ENCODE measurements at regions not wholly inside any gene's neighbourhood (a gene's known extent, or its start where the extent isn't known, plus 50 kb on each side); places are given as distances from the start of the nearest gene placed in this dataset.

DNA sequence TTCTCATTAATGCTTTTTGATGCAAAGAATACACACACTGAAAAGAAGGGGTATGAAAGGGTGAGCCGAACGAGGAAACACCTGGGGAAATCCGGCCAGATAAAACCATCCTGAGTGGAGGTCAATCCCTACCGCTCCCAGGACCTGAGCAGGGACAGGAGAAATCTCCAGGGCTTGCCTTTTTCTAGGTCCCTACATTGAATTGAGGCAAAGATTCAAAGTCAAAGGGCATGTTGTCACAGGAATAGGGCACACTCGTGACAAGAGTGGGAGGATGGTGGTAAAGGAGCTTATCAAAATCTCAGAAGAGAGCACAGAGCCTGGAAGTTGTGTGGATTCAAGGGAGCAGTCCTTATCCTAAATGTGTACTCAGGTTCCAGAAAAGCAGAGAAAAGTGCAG, 61.2 kb upstream of the ACKR3 start:
- intact Hi-C loops (cut with DNase I, micrococcal nuclease): no loop called here
- ChIA-PET POLR2A (no interaction called here), CTCF (no interaction called here)
- Mint-ChIP-seq H3K27me3 (peaks cover 27% of the 10 kb centered on the region), H3K36me3 (ENCODE audit: low read depth) (no peaks in the 10 kb centered on the region), H3K4me1 (peaks cover 13% of the 10 kb centered on the region), H3K9me3 (ENCODE audit: low read depth) (peaks cover 3% of the 10 kb centered on the region), H3K27ac (no peak overlapping the region), H3K4me3 (no peak overlapping the region)
- DNase-seq (no peak), ATAC-seq (no peak)

DNA sequence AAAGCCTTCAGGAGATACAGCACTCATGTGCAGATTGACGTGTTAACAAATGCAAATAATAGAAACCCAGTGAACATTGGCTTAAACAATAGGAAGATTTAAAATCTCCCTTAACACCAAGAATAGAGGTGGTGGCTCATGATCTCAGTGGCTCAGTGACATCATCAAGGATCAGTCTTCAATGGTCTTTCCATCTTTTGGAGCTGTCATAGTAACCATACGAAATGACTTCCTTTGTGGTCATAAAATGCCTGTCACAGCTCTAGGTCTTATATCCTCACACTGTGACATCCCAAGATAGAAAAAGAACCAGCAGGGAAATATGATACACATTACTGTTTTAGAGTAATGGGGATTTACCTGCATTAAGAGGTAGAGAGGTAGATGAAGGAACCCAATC, 59.6 kb upstream of the ACKR3 start:
- no peak overlapping the region for H3K4me3 Mint-ChIP-seq
- no peak for DNase-seq
- no peak overlapping the region for H3K27ac Mint-ChIP-seq
- H3K9me3 Mint-ChIP-seq (ENCODE audit: low read depth): no peaks in the 10 kb centered on the region
- no peaks in the 10 kb centered on the region for H3K36me3 Mint-ChIP-seq (ENCODE audit: low read depth)
- intact Hi-C loops (cut with DNase I, micrococcal nuclease): loop anchor here (5.0 kb wide), 2 partner anchors 517 to 562 kb away; no protein-coding TSS in a partner anchor
- ChIA-PET CTCF (interaction anchor here (6.7 kb wide), 1 partner anchor 60 kb away, joined by 114 read pairs; the partner anchor contains the start of gene ACKR3), POLR2A (no interaction called here)
- peaks cover 23% of the 10 kb centered on the region for H3K27me3 Mint-ChIP-seq
- H3K4me1 Mint-ChIP-seq: peaks cover 13% of the 10 kb centered on the region
- ATAC-seq: peak; percentile 59

DNA sequence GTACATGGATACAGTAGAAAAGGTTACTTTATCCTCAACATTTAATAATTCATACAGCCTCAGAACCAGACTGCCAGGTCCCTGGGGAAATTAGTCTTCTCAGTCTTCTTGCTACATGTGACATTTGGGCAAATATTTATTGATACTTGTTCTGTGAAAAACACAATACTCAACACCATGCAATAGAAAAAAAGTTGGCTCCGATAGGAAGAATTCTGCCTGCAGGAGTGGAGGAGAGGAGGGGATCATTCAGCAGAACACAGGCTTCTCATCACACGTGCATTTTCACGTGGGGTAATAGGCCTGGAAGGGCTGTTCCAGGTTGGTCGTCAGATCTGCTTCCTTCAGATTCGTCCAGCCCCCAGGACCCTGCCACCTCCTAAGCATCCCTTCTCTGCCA, 58.4 kb upstream of the ACKR3 start:
- CTCF ChIA-PET: interaction anchor here (0.7 to 6.7 kb wide), 4 partner anchors 19 to 1167 kb away, joined by 3 to 114 read pairs (median 11); partner anchors contain the start of gene ACKR3
- no peak overlapping the region for H3K4me3 Mint-ChIP-seq
- intact Hi-C loops (cut with DNase I, micrococcal nuclease): loop anchor here (5.0 kb wide), 2 partner anchors 516 to 561 kb away; no protein-coding TSS in a partner anchor
- peaks cover 13% of the 10 kb centered on the region for H3K4me1 Mint-ChIP-seq
- no peaks in the 10 kb centered on the region for H3K36me3 Mint-ChIP-seq (ENCODE audit: low read depth)
- no peak overlapping the region for H3K27ac Mint-ChIP-seq
- H3K9me3 Mint-ChIP-seq (ENCODE audit: low read depth): no peaks in the 10 kb centered on the region
- H3K27me3 Mint-ChIP-seq: peaks cover 13% of the 10 kb centered on the region
- DNase-seq: no peak
- POLR2A ChIA-PET: no interaction called here
- ATAC-seq: no peak

DNA sequence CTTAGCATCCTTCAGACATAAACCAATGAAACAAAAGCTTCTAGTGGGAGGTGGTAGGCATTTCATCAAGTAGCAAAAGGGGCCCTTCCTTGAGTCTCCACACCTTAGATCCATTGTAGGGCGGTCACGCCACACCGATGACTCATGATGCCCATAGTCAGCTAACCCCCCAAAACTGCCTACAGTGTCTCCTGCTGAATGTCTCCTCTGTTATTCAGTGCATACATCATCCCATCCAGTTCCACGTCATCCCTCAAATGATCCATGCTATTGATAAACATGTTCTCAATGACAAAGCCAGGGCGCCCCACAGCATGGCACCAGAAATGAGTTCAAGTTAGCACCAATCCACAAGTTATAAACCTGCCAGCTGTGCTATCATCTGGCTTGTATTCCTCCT, 57.4 kb upstream of the ACKR3 start:
- DNase-seq (no peak), ATAC-seq (no peak)
- no peak overlapping the region for H3K27ac Mint-ChIP-seq
- H3K4me3 Mint-ChIP-seq: no peak overlapping the region
- ChIA-PET CTCF (interaction anchor here (0.6 to 6.7 kb wide), 21 partner anchors 11 to 548 kb away, joined by 3 to 114 read pairs (median 5); partner anchors contain the start of gene ACKR3), POLR2A (interaction anchor here (0.9 kb wide), 1 partner anchor 24 kb away, joined by 3 read pairs; no protein-coding TSS in a partner anchor)
- intact Hi-C loops (cut with DNase I, micrococcal nuclease): loop anchor here (2.0 to 5.0 kb wide), 4 partner anchors 25 to 560 kb away; no protein-coding TSS in a partner anchor
- peaks cover 5% of the 10 kb centered on the region for H3K27me3 Mint-ChIP-seq
- peaks cover 10% of the 10 kb centered on the region for H3K4me1 Mint-ChIP-seq
- no peaks in the 10 kb centered on the region for H3K9me3 Mint-ChIP-seq (ENCODE audit: low read depth)
- H3K36me3 Mint-ChIP-seq (ENCODE audit: low read depth): no peaks in the 10 kb centered on the region

DNA sequence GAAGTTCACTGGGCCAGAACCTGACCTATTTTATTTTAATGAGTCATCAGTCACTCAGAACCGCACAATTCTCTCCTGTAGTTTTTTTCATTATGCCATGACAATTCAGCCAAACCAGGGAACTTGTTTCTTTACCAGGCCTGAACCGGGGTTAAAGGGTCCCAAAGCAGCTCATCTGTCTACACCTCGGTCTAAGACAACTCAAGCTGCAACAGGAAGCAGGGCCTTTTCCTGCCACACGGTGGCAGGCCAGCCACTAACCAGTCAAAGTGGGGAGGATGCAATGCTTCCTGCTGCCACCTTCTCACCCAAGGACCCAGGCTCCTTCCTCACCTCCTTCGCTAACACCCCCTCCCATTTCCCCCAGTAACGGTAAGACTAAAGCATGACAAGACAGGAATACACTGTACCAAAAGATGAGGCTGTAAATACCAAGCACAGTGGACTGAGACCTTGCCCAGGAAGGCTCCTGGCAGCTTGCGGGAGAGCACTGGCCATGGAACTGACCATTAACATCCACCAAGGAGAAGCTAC, 56.7 kb upstream of the ACKR3 start:
- Mint-ChIP-seq H3K27me3 (peaks cover 4% of the 10 kb centered on the region), H3K27ac (no peak overlapping the region), H3K36me3 (ENCODE audit: low read depth) (no peaks in the 10 kb centered on the region), H3K4me3 (no peak overlapping the region), H3K9me3 (ENCODE audit: low read depth) (no peaks in the 10 kb centered on the region), H3K4me1 (peaks cover 10% of the 10 kb centered on the region)
- CTCF ChIA-PET: interaction anchor here (0.6 to 6.7 kb wide), 22 partner anchors 10 to 1092 kb away, joined by 3 to 114 read pairs (median 4); partner anchors contain the start of gene ACKR3
- DNase-seq: peak; percentile 81
- intact Hi-C loops (cut with DNase I, micrococcal nuclease): loop anchor here (1.0 to 5.0 kb wide), 6 partner anchors 24 to 559 kb away; partner anchors contain the start of gene ACKR3 (in 2 of the 2)
- peak; percentile 96 for ATAC-seq
- POLR2A ChIA-PET: interaction anchor here (0.9 kb wide), 1 partner anchor 24 kb away, joined by 3 read pairs; no protein-coding TSS in a partner anchor

DNA sequence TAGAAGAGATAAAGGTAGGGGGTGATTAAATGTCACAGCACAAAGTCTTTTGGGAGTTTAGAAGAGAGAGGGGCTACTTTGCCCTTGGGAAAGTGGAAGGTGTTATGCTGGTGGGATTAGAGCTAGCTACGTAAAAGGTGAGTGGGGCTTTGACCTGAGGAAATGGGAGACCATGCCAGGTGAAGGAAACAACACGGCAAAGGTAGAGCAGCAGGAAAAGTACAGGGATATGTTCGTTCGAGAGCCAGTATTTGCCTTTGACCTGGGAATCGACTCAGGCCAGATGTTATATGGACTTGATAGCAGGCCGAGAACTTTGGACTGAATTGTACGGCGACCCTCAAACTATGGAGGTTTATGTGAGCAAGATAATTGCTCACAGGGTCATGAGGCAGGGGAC, 55.7 kb upstream of the ACKR3 start:
- intact Hi-C loops (cut with DNase I, micrococcal nuclease): loop anchor here (1.0 to 5.0 kb wide), 6 partner anchors 23 to 558 kb away; partner anchors contain the start of gene ACKR3 (in 2 of the 2)
- CTCF ChIA-PET: interaction anchor here (0.8 to 6.7 kb wide), 7 partner anchors 13 to 128 kb away, joined by 3 to 114 read pairs (median 7); partner anchors contain the start of gene ACKR3
- H3K4me1 Mint-ChIP-seq: peaks cover 10% of the 10 kb centered on the region
- ATAC-seq: no peak
- H3K36me3 Mint-ChIP-seq (ENCODE audit: low read depth): no peaks in the 10 kb centered on the region
- H3K9me3 Mint-ChIP-seq (ENCODE audit: low read depth): no peaks in the 10 kb centered on the region
- no peaks in the 10 kb centered on the region for H3K27me3 Mint-ChIP-seq
- H3K4me3 Mint-ChIP-seq: no peak overlapping the region
- POLR2A ChIA-PET: interaction anchor here (0.6 kb wide), 1 partner anchor 505 kb away, joined by 3 read pairs; no protein-coding TSS in a partner anchor
- H3K27ac Mint-ChIP-seq: no peak overlapping the region
- no peak for DNase-seq

DNA sequence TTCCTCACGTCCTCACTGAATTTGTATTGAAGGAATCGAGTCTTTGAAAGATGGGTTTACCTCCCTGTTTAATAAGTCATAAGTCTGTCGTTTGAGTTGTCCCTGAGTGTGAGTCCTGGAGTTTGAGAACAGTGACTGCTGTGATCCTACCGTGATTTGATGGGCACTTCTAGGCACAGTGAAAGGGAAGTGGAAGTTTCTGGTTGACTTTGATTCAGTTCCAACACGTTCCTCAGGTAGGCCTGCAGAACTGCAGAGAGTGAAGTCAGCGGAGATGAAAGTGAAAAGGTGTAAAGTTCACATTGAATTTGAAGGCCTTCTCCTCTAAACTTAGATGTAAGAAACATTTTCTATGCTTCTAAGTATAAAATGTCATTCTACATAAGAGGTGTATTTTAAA, 52.9 kb upstream of the ACKR3 start:
- ChIA-PET CTCF (interaction anchor here (2.2 kb wide), 1 partner anchor 52 kb away, joined by 12 read pairs; the partner anchor contains the start of gene ACKR3), POLR2A (no interaction called here)
- intact Hi-C loops (cut with DNase I, micrococcal nuclease): no loop called here
- H3K4me1 Mint-ChIP-seq: no peaks in the 10 kb centered on the region
- DNase-seq: no peak
- H3K36me3 Mint-ChIP-seq (ENCODE audit: low read depth): no peaks in the 10 kb centered on the region
- H3K4me3 Mint-ChIP-seq: no peak overlapping the region
- H3K27me3 Mint-ChIP-seq: peaks cover 3% of the 10 kb centered on the region
- ATAC-seq: no peak
- H3K27ac Mint-ChIP-seq: no peak overlapping the region
- H3K9me3 Mint-ChIP-seq (ENCODE audit: low read depth): no peaks in the 10 kb centered on the region

DNA sequence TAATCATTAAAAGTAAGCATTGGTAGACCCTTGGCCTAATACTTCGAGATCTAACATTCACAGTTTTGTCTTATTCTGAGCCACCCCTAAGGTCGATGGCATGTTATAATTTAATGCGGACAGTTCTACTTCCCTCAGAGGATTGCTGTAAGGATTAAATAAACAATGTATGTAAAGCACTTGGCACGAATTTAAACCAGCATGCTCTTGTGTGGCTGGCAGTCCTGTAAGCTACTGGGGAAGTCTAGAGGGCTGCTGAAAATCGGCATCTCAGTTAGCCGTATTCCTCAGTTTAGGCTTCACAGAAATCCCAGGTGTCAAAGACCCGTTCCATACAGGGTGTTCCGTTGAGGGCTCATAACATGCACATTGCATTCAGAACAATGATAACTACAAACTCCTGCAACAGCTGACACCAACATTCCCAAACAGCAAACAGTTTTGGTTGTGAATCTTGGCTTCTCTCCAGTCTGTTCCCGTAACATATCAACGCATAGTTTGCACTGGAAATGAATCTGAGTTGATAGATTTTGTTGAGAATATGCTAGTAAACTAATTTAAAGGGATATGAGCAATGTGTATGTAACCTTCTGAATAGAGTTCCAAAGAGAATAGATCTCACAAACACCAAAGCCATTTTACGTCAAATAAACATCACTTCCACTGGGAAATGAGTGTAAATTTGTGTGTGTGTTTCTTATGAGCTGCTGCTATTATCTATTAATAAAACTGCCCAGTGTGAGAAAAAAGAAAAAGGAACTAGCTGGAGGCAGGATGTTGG, 52.2 kb upstream of the ACKR3 start:
- Mint-ChIP-seq H3K27me3 (peaks cover 3% of the 10 kb centered on the region), H3K36me3 (ENCODE audit: low read depth) (no peaks in the 10 kb centered on the region), H3K27ac (no peak overlapping the region), H3K4me1 (no peaks in the 10 kb centered on the region), H3K4me3 (no peak overlapping the region), H3K9me3 (ENCODE audit: low read depth) (no peaks in the 10 kb centered on the region)
- POLR2A ChIA-PET: interaction anchor here (0.7 kb wide), 1 partner anchor 52 kb away, joined by 4 read pairs; the partner anchor contains the start of gene ACKR3
- CTCF ChIA-PET: interaction anchor here (1.3 to 2.2 kb wide), 2 partner anchors 52 to 54 kb away, joined by 4 to 12 read pairs; partner anchors contain the start of gene ACKR3
- intact Hi-C loops (cut with DNase I, micrococcal nuclease): no loop called here
- no peak for ATAC-seq
- no peak for DNase-seq

Measured in activated CD4-positive, alpha-beta T cell treated with anti-CD3 and anti-CD28 coated beads for 36 hours (primary cell).